ENCODE measurements at regions not wholly inside any gene's neighbourhood (a gene's known extent, or its start where the extent isn't known, plus 50 kb on each side); places are given as distances from the start of the nearest gene placed in this dataset.

DNA sequence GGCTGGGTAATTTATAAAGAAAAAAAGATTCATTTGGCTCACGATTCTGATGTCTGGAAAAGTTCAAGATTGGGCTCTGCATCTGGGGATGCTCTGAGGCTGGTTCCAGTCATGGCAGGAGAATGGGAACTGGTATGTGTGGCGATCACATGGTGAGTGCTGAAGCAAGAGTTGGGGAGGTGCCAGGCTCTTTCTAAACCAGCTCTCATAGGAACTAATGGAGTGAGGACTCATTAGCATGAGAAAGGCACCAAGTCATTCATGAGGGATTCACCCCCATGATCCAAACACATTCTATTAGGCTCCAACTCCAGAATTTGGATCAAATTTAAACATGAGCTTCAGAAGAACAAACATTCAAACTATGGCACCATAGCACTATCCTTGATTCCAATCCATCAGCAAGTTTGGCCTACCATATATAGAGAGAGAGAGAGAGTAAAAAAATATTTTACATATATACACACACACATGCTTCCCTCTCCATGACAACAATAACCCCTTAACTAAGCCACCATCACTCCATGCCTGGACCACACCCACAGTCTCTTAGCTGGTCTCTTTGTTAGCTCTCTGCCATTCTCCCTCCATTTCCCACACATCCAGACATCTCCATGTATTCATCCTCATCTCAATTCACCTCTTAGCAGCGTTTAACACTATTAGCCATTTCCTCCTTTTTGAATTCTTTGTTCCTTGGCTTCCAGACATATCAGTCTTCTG, 57.9 kb downstream of the NPY start:
- DNase-seq (ENCODE audit: low spot score), result no peak

DNA sequence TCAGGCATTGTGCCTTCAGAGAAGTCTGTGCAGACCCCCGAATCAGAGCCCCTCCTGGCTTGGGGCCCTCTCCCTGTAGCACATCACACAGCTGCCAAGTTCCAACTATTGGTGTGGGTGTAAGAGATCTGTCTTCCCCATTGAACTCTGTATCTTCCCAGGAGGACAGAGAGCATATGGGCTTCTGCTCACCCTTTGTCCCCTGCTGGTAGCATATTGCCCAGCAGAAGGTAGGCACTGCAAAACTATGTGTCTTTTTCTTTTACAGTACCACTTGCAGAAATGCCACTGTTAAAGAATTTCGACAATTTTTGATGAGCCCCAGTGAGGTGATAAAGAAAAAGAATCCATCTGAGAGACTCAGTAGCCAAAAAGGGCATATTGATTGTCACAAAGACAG, 59.6 kb downstream of the NPY start:
- DNase-seq (ENCODE audit: low spot score), result no peak

DNA sequence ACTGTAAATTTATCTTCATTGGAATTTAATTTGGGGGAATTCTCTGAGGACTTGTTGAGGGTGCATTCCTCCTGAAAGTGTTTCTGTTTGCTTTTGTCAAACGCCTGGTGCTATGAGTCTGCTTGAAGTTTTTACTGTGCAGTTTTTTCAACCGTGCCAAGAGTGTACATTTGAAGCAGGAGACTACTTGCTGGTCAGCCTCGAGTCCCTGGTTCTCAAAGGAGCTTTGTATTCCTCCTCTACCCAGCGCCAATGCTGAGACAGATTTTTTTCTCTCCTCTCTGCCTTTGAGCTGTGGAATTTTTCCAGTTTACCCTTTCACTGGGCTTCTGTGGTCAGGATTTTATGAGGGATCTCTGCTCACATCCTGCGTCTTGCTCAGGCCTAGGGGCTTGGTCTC, 62.1 kb downstream of the NPY start:
- no peak for DNase-seq (ENCODE audit: low spot score)

DNA sequence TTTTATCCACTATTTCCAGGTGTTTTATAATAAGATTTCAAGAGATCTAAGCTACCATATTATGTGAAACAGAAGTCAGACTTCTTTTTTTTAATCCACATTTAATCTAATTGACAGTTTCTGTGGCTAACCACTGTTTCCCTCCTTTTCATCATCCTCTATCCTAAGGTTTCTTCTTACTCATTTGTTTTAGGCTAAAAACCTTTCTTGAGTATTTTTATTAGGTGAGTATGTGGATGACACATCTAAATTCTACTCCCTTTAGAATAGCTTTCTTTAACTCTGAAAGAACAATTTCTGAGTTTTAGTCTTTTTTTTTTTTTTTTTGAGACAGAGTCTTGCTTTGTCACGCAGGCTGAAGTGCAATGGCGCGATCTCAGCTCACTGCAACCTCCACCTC, 62.7 kb downstream of the NPY start:
- DNase-seq (ENCODE audit: low spot score), result no peak

DNA sequence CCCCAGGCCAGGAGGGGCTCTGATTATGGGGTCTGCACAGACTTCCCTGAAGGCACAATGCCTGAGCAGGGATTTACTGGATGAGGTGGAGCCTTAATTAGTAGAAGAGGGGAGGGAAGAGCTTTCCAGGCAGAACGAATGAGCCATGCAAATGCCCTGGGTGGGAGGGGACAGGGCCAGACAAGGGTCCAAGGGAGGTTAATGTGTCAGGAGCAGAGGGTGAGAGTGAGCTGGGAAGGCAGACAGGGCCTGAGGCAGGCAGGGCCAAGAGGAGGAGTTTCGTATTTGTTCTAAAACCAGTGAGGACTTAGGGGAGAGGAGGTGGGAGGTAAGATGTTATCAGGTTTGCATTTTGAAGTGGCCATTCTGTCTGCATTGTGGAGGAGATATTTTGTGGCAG, 65.3 kb downstream of the NPY start:
- DNase-seq (ENCODE audit: low spot score), result no peak

DNA sequence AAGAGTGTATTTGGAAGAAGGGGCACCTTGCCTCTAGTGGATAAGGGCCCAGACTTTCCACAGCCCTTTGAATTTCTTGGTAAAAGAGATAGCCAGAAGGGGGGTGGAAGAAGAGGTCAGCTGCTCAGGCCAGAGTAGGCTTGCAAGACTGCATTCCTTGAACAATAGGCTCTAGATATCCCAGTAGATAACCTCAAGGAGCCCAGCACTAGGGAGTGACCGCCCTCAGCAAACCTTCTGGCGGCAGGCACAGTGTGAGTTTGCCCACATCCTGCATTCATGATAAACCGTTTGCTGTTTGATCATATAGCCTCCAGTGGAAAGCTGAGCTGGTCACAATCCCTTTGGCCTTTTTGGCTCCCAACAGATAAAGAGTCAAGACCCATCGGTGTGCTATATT, 70.5 kb downstream of the NPY start:
- no peak for DNase-seq (ENCODE audit: low spot score)

DNA sequence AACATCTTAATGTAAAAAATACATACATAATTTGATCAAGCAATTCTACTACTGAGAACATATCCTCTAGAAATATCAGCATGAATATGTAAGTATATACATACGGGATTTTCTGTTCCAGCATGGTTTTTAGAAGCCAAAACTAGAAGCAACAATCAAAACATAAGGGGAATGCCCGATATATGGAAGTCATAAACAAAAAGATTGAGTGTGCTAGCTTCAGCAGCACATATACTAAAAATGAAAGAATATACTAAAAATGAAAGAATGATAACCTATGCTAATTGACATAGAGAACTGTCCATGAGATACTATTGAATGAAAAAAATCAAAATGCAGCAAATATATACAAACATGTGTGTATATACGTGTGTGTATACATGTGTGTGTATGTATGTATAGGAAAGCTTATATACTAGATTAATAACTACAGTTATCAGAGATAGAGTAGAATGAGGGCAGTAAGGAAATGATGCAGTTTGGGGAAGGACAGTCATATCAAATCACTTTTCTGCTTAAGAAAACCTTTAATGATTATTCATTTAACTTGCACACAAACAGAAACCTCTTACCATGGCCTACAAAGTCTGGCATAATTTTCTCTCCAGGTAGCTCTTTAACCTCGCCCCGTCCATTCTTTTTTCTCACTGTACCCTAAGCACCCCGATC, 72.9 kb downstream of the NPY start:
- no peak for DNase-seq (ENCODE audit: low spot score)

DNA sequence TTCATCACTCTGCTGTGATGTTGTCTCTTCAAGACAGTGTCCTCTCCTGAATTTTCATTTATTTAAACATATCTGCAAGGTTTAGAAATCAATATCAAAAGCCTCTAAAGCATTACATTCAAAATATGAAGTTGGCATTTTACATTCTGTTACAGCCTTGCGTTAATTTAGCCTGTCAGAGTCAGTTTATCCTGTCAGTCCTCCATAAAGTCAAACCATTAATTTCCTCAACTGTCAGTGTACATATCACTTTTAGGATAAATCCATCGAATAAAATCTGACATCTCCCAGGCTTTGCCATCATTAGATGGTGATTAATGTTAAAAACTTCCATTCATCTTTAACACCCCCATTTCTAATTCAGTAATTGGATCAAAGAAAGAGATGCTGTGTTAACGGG, 77.0 kb downstream of the NPY start:
- DNase-seq (ENCODE audit: low spot score), result no peak

GRCh38 chr7:24365606-24366005, 81.6 kb downstream of the NPY start:
- DNase-seq (ENCODE audit: low spot score), result no peak

GRCh38 chr7:24366876-24367275, 82.9 kb downstream of the NPY start:
- DNase-seq (ENCODE audit: low spot score), result no peak

DNA sequence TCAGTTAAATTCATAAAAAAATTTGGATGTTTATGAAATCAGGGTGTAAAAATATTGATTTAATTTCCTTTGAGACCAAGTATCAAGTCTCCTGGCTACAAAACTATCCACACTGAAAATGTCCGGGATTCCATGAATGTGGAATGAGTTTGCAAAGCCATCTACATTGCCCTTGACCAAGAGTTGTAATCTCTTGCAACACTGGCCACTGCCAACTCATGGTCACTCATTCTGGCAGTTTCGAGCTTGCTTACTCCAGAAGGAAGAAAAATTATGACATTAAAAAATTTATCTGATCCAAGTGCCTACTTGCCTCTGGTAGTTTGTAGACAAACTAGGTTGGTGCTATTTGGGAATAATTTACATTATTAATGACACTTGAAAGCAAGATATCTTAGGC, 84.2 kb downstream of the NPY start:
- no peak for DNase-seq (ENCODE audit: low spot score)

- no peak for DNase-seq (ENCODE audit: low spot score)
Observed at GRCh38 chr7:24370541-24370940, 86.6 kb downstream of the NPY start.

- DNase-seq (ENCODE audit: low spot score), result no peak
Observed at GRCh38 chr7:24372961-24373955, 89.3 kb downstream of the NPY start.

DNA sequence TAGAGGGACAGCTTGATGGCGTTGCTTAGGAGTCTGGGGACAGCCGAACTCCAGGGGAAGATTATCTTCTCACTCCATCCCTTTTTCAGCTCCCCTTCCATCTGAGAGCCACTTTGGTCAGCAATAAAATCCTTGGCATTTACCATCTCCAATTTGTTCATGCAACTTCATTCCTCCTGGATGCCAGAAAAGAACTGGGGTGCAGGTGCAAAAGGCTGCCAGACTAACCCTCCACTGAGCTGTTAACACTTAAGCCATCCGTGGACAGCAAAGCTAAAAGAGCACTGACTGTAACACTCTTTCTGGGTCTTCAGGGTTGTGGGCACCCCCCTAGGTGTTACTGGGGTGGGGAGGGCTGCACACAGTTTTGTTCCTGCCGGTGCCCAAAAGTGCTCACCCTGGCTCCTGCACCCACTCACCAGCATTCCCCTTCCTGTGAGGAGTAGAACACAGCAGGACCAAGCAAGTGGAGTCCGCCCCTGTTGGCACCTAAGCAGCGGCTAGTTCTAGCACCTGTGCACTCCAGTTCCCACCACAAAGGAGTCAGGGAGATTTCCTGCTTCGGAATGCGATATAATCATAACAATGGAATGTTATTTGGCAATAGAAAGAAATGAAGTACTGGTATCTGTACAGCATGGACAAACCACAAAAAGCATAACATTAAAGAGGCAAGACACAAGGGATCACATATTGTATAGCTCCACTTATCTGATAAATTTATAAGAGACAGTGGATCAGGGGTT, 95.1 kb downstream of the NPY start:
- no peak for DNase-seq (ENCODE audit: low spot score)

GRCh38 chr7:24381894-24382505, 98.0 kb downstream of the NPY start:
- DNase-seq (ENCODE audit: low spot score), result no peak

- no peak for DNase-seq (ENCODE audit: low spot score)
Observed at GRCh38 chr7:24383055-24383454, 99.1 kb downstream of the NPY start.

DNA sequence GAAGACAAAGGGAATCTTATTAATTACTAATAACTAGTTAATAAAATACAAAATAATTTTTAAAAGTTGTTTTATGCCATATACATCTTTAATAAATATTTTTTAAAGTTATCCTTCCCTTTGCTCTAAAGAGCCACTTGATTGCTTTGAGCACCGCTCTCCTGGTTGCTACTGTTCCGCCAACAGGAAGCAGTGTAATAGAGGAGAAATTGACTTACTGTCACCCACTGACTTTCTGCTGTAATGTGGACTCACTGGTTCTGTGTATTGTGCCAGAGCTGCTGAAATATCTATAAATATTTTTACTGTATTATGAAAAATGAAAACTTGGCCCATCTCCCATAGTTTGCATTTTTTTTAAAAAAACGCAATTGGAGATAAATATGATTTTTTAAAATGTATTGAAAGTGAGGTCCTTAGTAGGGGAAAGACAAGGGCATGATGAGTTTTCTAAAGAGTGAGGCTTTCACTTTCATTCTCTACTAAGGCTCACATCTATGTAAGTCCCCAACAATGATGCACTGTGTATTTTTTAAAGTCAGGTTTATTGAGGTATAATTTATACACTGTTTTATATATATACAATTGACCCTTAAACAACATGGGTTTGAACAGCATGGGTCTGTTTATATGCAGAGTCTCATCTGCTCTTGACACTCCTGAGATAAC, 100.5 kb downstream of the NPY start:
- no peak for DNase-seq (ENCODE audit: low spot score)

DNA sequence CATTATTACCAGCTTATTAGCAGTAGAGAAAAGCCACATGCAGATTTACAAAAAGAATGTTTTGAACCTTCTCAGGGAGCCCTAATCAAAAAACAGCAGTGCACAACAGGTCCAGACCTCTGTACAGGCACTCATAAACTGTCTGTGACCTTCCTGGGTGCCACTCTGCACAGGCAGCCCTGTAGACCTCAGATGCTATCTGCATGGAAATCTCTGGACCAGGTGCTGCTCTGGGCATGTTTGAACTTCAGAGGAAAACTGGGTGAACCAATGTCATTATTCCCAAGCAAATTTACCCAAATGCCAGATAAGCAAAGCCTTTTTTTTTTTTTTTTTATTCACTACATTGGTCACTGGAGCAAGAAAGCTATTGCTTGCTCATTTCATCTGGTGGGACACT, 104.2 kb downstream of the NPY start:
- no peak for DNase-seq (ENCODE audit: low spot score)

DNA sequence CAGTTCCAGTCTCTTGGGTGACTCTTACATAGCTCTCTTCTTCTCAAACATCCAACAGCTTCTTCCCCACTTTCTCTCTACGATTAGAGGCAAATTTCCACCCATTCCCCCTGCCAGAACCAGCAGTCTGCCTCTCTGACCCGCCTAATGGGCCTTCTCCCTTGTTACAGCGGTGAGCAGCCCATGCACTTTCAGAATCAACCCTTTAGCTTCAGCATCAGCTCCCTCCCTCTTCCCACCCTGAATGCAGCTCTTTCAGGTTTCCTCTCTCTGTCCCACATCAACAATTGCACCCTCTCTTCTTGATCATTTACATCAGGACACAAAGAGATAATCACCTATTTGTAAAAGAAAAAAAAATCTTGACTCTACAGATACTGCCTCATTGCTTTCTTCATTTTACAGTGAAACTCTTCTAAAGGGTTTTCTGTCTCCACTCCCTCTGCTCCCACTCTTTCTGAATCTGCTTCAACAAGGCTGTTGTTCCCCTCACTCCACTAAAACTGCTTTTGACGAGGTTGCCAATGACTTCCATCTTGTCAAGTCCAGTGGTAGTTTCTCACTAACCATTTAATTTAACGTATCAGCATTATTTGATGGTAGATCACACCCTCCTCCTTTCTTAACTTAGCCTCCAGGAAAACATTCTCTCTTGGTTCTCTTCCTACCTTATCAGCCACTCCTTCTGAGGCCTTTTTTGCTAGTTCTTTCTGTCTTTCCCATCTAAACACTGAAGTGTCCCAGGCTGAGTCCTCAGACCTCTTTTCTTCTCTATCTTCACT, 106.6 kb downstream of the NPY start:
- no peak for DNase-seq (ENCODE audit: low spot score)

- DNase-seq (ENCODE audit: low spot score), result no peak
Observed at GRCh38 chr7:24392774-24393173, 108.8 kb downstream of the NPY start.

Measured in CD4-positive, alpha-beta T cell treated with Interleukin-15 for 4 hours (primary cell).